NOMO-1 treated with DMSO at 0.1 percent for 48 hours (cell line): ENCODE measurements at regions not wholly inside any gene's neighbourhood (a gene's known extent, or its start where the extent isn't known, plus 50 kb on each side); places are given as distances from the start of the nearest gene placed in this dataset.
"Not testable (repeated sequence)": the region's sequence is repeated elsewhere in the genome, so short reads cannot be mapped to it uniquely, and the experiment has no call there.

Source experiments
- DNase-seq: peaks from one replicate; lab custom pipeline; 2025; ENCODE audit not compliant: unreplicated experiment; lab: John Stamatoyannopoulos, UW

GRCh38 chr10:36574207-36574606 lies 551.2 kb upstream of the ANKRD30A start:
- DNase-seq = no peak

GRCh38 chr10:36573246-36573645 lies 552.2 kb upstream of the ANKRD30A start:
- no peak for DNase-seq

- no peak for DNase-seq
These were observed 561.0 kb upstream of the ANKRD30A start for GRCh38 chr10:36564433-36564832.

- no peak for DNase-seq
These were observed 565.7 kb upstream of the ANKRD30A start for GRCh38 chr10:36559412-36560400.

GRCh38 chr10:36556468-36556867 lies 568.9 kb upstream of the ANKRD30A start:
- DNase-seq = no peak

GRCh38 chr10:36555036-36555435 lies 570.4 kb upstream of the ANKRD30A start:
- no peak for DNase-seq

GRCh38 chr10:36547965-36548364 lies 577.4 kb upstream of the ANKRD30A start:
- no peak for DNase-seq

GRCh38 chr10:36542493-36542892 lies 582.9 kb upstream of the ANKRD30A start:
- DNase-seq = no peak

GRCh38 chr10:36540611-36541010 lies 584.8 kb upstream of the ANKRD30A start:
- DNase-seq = no peak

- no peak for DNase-seq
These were observed 586.3 kb upstream of the ANKRD30A start for GRCh38 chr10:36538953-36539586.

GRCh38 chr10:36534471-36535002 lies 590.9 kb upstream of the ANKRD30A start:
- peak; percentile 66 for DNase-seq

- DNase-seq = no peak
These were observed 591.5 kb upstream of the ANKRD30A start for GRCh38 chr10:36533861-36534260.

GRCh38 chr10:36533316-36533715 lies 592.1 kb upstream of the ANKRD30A start:
- DNase-seq = no peak

- no peak for DNase-seq
These were observed 593.8 kb upstream of the ANKRD30A start for GRCh38 chr10:36531621-36532020.

GRCh38 chr10:36526033-36526432 lies 599.4 kb upstream of the ANKRD30A start:
- no peak for DNase-seq

GRCh38 chr10:36524126-36524525 lies 601.3 kb upstream of the ANKRD30A start:
- not testable (repeated sequence) for DNase-seq

- no peak for DNase-seq
These were observed 605.5 kb upstream of the ANKRD30A start for GRCh38 chr10:36519909-36520308.

GRCh38 chr10:36516281-36516680 lies 609.1 kb upstream of the ANKRD30A start:
- no peak for DNase-seq

- no peak for DNase-seq
These were observed 610.1 kb upstream of the ANKRD30A start for GRCh38 chr10:36515319-36515718.

GRCh38 chr10:36507715-36508114 lies 617.7 kb upstream of the ANKRD30A start:
- DNase-seq = no peak

GRCh38 chr10:36506697-36507496 lies 618.5 kb upstream of the ANKRD30A start:
- no peak for DNase-seq
